ENCODE measurements at regions not wholly inside any gene's neighbourhood (a gene's known extent, or its start where the extent isn't known, plus 50 kb on each side); places are given as distances from the start of the nearest gene placed in this dataset.

GRCh38 chr9:99561961-99562565 is 259.6 kb upstream of the NR4A3 start:
- TF ChIP-seq TAF1 (IDR thresholded peaks at IDR 0.05; ENCODE audit: low read depth, low read length): no peak
- TF ChIP-seq POLR2A (IDR thresholded peaks at IDR 0.05; ENCODE audit: low read depth, low read length): no peak
- no peak for TF ChIP-seq POLR2AphosphoS5 (IDR thresholded peaks at IDR 0.05; ENCODE audit: low read depth, low read length)

All from GM12891 (cell line).